Neuronal stem cell (in vitro differentiated cells): ENCODE measurements at regions not wholly inside any gene's neighbourhood (a gene's known extent, or its start where the extent isn't known, plus 50 kb on each side); places are given as distances from the start of the nearest gene placed in this dataset.

Experiments used
- DNase-seq: peaks from one replicate; pipeline ENCODE4 v3.0.0-alpha.2; 2013; ENCODE audit warnings: low spot score
- H2AFZ ChIP-seq: one replicate; pipeline ENCODE4 v1.6.1; 2013; ENCODE audit warnings: mild to moderate bottlenecking, low read length, inconsistent platforms
- H2AK5ac ChIP-seq: 2 replicates; pipeline ENCODE4 v1.6.1; 2013; ENCODE audit warnings: low read depth, mild to moderate bottlenecking, inconsistent platforms, low read length, moderate library complexity, mixed read lengths
- H2BK120ac ChIP-seq: 2 replicates; pipeline ENCODE4 v1.6.1; 2013; ENCODE audit warnings: low read depth, mild to moderate bottlenecking, inconsistent platforms, low read length, moderate library complexity, mixed read lengths
- H2BK12ac ChIP-seq: one replicate; pipeline ENCODE4 v1.6.1; 2013; ENCODE audit warnings: low read length, inconsistent platforms
- H2BK15ac ChIP-seq: 2 replicates; pipeline ENCODE4 v1.6.1; 2013; ENCODE audit warnings: mild to moderate bottlenecking, low read length, inconsistent platforms, mixed read lengths
- H2BK5ac ChIP-seq: one replicate; pipeline ENCODE4 v1.6.1; 2013; ENCODE audit warnings: inconsistent platforms, mild to moderate bottlenecking, low read length, moderate library complexity
- H3K14ac ChIP-seq: one replicate; pipeline ENCODE4 v1.6.1; 2013; ENCODE audit warnings: low read length, inconsistent platforms
- H3K18ac ChIP-seq: 2 replicates; pipeline ENCODE4 v1.6.1; 2013; ENCODE audit warnings: low read length, inconsistent platforms
- H3K23ac ChIP-seq: 2 replicates; pipeline ENCODE4 v1.6.1; 2013; ENCODE audit warnings: low read depth, mild to moderate bottlenecking, mixed read lengths, low read length, inconsistent platforms; ENCODE audit not compliant: poor library complexity
- H3K27ac ChIP-seq: replicated peaks from 3 replicates; pipeline ENCODE4 v1.5.1; 2013; ENCODE audit warnings: low read length, inconsistent platforms
- H3K27me3 ChIP-seq, 3 experiments: 2 replicates each; pipeline ENCODE4 v1.6.1; 2013; ENCODE audit warnings: low read length in 3 of 3, mild to moderate bottlenecking in 2 of 3, inconsistent platforms in 1 of 3, low read depth in 1 of 3, mixed read lengths in 1 of 3, moderate library complexity in 1 of 3; ENCODE audit not compliant: control insufficient read depth in 3 of 3, insufficient read depth in 3 of 3
- H3K36me3 ChIP-seq, 2 donors: replicated peaks in 1 of 2; 2 replicates each; pipeline ENCODE4 v1.6.1; 2013; ENCODE audit warnings: low read length in 2 of 2; ENCODE audit not compliant: control insufficient read depth in 2 of 2, insufficient read depth in 2 of 2
- H3K4ac ChIP-seq: 2 replicates; pipeline ENCODE4 v1.6.1; 2013; ENCODE audit warnings: inconsistent platforms, mild to moderate bottlenecking, low read length, moderate library complexity
- H3K4me1 ChIP-seq, 2 donors: 1 replicate in 1 of 2; 2 replicates in 1 of 2; pipeline ENCODE4 v1.6.1; 2013; ENCODE audit warnings: low read length in 2 of 2, low read depth in 1 of 2; ENCODE audit not compliant: control insufficient read depth in 2 of 2, insufficient read depth in 1 of 2
- H3K4me2 ChIP-seq: one replicate; pipeline ENCODE4 v1.6.1; 2013; ENCODE audit warnings: mild to moderate bottlenecking, low read length, inconsistent platforms; ENCODE audit not compliant: insufficient read depth, poor library complexity, severe bottlenecking
- H3K4me3 ChIP-seq, 2 donors: 2 replicates each; pipeline ENCODE4 v1.5.1; 2013; ENCODE audit warnings: low read length in 2 of 2, mild to moderate bottlenecking in 2 of 2, inconsistent platforms in 1 of 2, moderate library complexity in 1 of 2
- H3K79me1 ChIP-seq: one replicate; pipeline ENCODE4 v1.6.1; 2013; ENCODE audit warnings: low read depth, mild to moderate bottlenecking, inconsistent platforms, low read length, moderate library complexity
- H3K9ac ChIP-seq: one replicate; pipeline ENCODE4 v1.6.1; 2013; ENCODE audit warnings: mild to moderate bottlenecking, low read depth, low read length, inconsistent platforms; ENCODE audit not compliant: poor library complexity
- H3K9me3 ChIP-seq, 2 donors: replicated peaks in 1 of 2; 2 replicates each; pipeline versions ENCODE3 to v1.6.1; 2013; ENCODE audit warnings: low read length in 2 of 2, mild to moderate bottlenecking in 2 of 2, inconsistent platforms in 1 of 2, low read depth in 1 of 2, mixed read lengths in 1 of 2, moderate library complexity in 1 of 2; ENCODE audit not compliant: control insufficient read depth in 2 of 2, insufficient read depth in 1 of 2
- H4K8ac ChIP-seq: one replicate; pipeline ENCODE4 v1.6.1; 2013; ENCODE audit warnings: low read depth, mild to moderate bottlenecking, inconsistent platforms, low read length, moderate library complexity
- H4K91ac ChIP-seq: one replicate; pipeline ENCODE4 v1.6.1; 2013; ENCODE audit warnings: low read length, low read depth, mild to moderate bottlenecking, inconsistent platforms; ENCODE audit not compliant: poor library complexity
- WGBS, 2 donors: extraction: QIAGEN DNeasy Blood & Tissue Kit; methylation state at CpG; one replicate each; pipeline ENCODE4 v1.1.7; 2013; ENCODE audit warnings: missing lambda C conversion rate in 2 of 2, mixed read lengths in 1 of 2; ENCODE audit not compliant: insufficient read length in 2 of 2, insufficient replicate concordance in 1 of 2; ENCODE audit errors: extremely low coverage in 2 of 2; 5-methylcytosine and 5-hydroxymethylcytosine counted together

DNA sequence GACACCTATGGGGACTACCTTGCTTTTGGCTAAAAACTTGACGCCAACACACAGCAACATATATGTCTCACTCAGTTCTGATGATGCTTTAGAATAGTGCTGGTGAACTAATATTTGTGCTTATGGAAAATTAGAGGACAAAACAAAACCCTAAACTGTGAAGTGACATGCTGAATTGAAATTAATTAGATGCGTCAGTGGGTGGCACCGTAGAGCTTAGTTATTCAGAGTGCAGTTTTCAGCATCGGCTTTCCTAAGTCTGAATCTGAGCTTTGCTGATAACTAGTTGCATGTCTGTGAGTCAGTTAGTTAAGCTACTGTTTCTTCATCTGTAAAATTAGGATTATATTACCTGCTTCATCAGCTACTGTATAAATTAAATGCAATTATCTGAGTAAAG is 245.0 kb upstream of the SORCS1 start:
- Histone ChIP-seq H2AK5ac (no peak overlapping the region), H2BK15ac (no peak overlapping the region), H3K4me3 (no peak overlapping the region), H3K4me2 (no peak overlapping the region), H3K27me3 (no peaks in the 10 kb centered on the region), H3K4me1 (no peaks in the 10 kb centered on the region), H3K36me3 (no peaks in the 10 kb centered on the region), H2BK120ac (no peak overlapping the region), H2AFZ (no peak overlapping the region), H3K9ac (no peak overlapping the region), H2BK5ac (no peak overlapping the region), H3K9me3 (no peaks in the 10 kb centered on the region), H3K79me1 (no peaks in the 10 kb centered on the region), H2BK12ac (no peak overlapping the region), H3K18ac (no peak overlapping the region), H3K23ac (no peak overlapping the region), H4K91ac (no peak overlapping the region), H3K4ac (no peak overlapping the region), H4K8ac (no peak overlapping the region), H3K14ac (no peak overlapping the region), H3K27ac (no peak overlapping the region)
- WGBS, 2 donors: no CpG with 5 or more reads among the region's 4 CpGs
- no peak for DNase-seq

DNA sequence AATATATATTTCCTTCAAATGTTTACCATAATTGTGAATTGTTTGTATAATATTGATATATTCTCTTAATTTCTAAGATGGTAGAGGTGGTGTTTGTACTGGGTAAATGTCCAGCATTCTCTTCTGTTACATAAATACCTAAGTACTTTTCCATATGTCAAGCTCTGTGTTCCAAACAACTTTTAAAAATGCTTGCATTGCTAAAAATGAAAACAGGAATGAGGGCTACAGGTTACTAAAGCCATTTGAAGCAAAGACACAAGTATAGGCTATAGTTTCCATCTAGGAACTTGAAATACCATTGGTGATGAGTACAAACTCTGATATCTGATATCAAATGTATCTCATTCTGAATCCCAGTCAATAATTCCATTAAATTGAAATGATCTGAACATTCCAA is 233.6 kb upstream of the SORCS1 start:
- Histone ChIP-seq H3K4me3 (no peak overlapping the region), H2BK120ac (no peak overlapping the region), H3K27me3 (no peaks in the 10 kb centered on the region), H3K79me1 (no peaks in the 10 kb centered on the region), H2AK5ac (no peak overlapping the region), H2AFZ (no peak overlapping the region), H3K4ac (no peak overlapping the region), H3K9me3 (no peaks in the 10 kb centered on the region), H4K8ac (no peak overlapping the region), H3K4me2 (no peak overlapping the region), H3K36me3 (no peaks in the 10 kb centered on the region), H3K4me1 (no peaks in the 10 kb centered on the region), H2BK5ac (no peak overlapping the region), H3K18ac (no peak overlapping the region), H3K23ac (no peak overlapping the region), H3K9ac (no peak overlapping the region), H3K14ac (no peak overlapping the region), H2BK12ac (no peak overlapping the region), H2BK15ac (no peak overlapping the region), H4K91ac (no peak overlapping the region), H3K27ac (no peak overlapping the region)
- DNase-seq: no peak

DNA sequence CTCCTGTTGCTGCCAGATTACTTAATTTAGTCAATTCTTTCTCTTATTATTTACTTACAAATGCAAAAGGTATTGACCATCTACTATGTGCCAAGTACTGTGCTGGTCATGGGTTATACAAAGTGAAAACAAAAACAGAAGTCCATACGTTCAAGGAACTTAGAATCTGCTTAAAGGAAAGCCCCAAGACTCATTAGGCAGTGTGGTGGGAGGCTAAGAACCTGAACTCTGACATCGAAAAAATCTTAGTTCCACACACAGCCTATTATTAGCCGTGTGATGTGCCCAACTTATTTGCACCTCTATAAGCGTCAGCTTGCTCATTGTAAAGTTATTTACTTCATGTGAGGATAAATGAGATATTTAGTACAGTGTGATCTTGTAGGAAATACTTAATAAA is 227.4 kb upstream of the SORCS1 start:
- DNase-seq: no peak
- Histone ChIP-seq H4K8ac (no peak overlapping the region), H4K91ac (no peak overlapping the region), H3K14ac (no peak overlapping the region), H3K4ac (no peak overlapping the region), H3K27me3 (no peaks in the 10 kb centered on the region), H3K9me3 (no peaks in the 10 kb centered on the region), H3K4me2 (no peak overlapping the region), H3K18ac (no peak overlapping the region), H3K36me3 (no peaks in the 10 kb centered on the region), H2AK5ac (no peak overlapping the region), H3K23ac (no peak overlapping the region), H3K4me1 (no peaks in the 10 kb centered on the region), H3K4me3 (no peak overlapping the region), H2AFZ (no peak overlapping the region), H3K27ac (no peak overlapping the region), H2BK12ac (no peak overlapping the region), H2BK5ac (no peak overlapping the region), H2BK15ac (no peak overlapping the region), H3K79me1 (no peaks in the 10 kb centered on the region), H3K9ac (no peak overlapping the region), H2BK120ac (no peak overlapping the region)
- no CpG with 5 or more reads among the region's 4 CpGs for WGBS, 2 donors

DNA sequence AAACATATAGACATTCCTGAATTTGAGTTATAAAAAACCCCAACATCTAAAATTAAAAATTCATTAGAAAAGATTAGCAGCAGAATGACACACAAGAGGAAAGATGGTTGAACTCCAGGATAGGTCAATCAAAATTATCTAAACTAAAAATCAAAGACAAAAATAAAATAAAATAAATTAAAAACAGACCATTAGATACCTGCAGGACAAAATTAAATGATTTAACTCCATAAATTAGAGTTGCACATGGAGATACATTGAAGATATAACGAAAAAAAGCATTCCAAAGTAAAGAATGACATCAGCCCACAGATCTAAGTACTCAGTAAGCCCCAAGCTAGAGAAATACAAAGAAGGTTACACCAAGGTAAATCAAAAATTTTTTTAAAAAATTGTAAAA is 226.1 kb upstream of the SORCS1 start:
- Histone ChIP-seq H3K9me3 (no peaks in the 10 kb centered on the region), H2BK120ac (no peak overlapping the region), H2BK12ac (no peak overlapping the region), H4K8ac (no peak overlapping the region), H4K91ac (no peak overlapping the region), H3K4me2 (no peak overlapping the region), H3K27ac (no peak overlapping the region), H3K27me3 (no peaks in the 10 kb centered on the region), H2AK5ac (no peak overlapping the region), H3K79me1 (no peaks in the 10 kb centered on the region), H3K4ac (no peak overlapping the region), H2BK5ac (no peak overlapping the region), H2BK15ac (no peak overlapping the region), H3K4me1 (no peaks in the 10 kb centered on the region), H3K23ac (no peak overlapping the region), H2AFZ (no peak overlapping the region), H3K4me3 (no peak overlapping the region), H3K36me3 (no peaks in the 10 kb centered on the region), H3K9ac (no peak overlapping the region), H3K18ac (no peak overlapping the region), H3K14ac (no peak overlapping the region)
- no CpG with 5 or more reads among the region's 1 CpG for WGBS, 2 donors
- no peak for DNase-seq
